HEK293 (cell line): ENCODE measurements at regions not wholly inside any gene's neighbourhood (a gene's known extent, or its start where the extent isn't known, plus 50 kb on each side); places are given as distances from the start of the nearest gene placed in this dataset.

Experiments
- ATF2 ChIP-seq: fragments of 450-650 bp; formaldehyde crosslinking; IDR thresholded peaks from 2 replicates; pipeline ENCODE4 v1.5.1; 2016; ENCODE audit warnings: missing biosample characterization, missing genetic modification characterization, low read depth
- KLF10 ChIP-seq: fragments of 450-650 bp; IDR thresholded peaks from 2 replicates; pipeline ENCODE4 v1.5.1; 2018; ENCODE audit warnings: missing biosample characterization, mild to moderate bottlenecking, missing genetic modification characterization
- REST ChIP-seq: fragments of 450-650 bp; formaldehyde crosslinking; IDR thresholded peaks from 2 replicates; pipeline ENCODE4 v1.5.1; 2016; ENCODE audit warnings: missing biosample characterization, missing genetic modification characterization
- ZNF501 ChIP-seq: fragments of 450-650 bp; formaldehyde crosslinking; IDR thresholded peaks from 2 replicates; pipeline ENCODE4 v1.5.1; 2016; ENCODE audit warnings: missing biosample characterization, missing genetic modification characterization
- TF ChIP-seq, protein P1 (sequence below): fragments of 450-650 bp; formaldehyde crosslinking; IDR thresholded peaks from 2 replicates; pipeline ENCODE4 v1.5.1; 2016; ENCODE audit warnings: missing biosample characterization, missing genetic modification characterization
- TF ChIP-seq, protein P2 (sequence below): fragments of 450-650 bp; formaldehyde crosslinking; conservative IDR thresholded peaks from 2 replicates; pipeline ENCODE4 v1.5.1; 2016; ENCODE audit warnings: low read depth, missing biosample characterization, missing genetic modification characterization

DNA sequence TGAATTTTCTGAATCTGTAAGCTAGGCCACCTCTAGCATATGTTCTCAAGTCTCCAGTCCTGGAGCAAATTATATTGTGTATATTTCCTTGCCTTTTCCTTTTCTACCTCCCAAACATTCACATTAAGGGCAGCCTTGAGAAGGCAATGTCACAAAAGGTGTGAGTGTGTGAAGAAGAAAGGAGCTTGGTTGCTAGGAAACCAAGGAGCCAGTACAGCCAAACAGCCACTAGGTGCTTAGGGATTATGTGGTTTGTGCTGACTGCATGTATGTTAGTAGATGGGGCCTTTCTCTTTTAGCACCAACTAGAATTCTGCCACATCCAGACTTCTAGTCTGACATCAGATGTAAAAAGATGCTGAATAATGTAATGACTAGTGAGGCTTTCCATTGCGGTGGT lies 118.8 kb upstream of the DAZL start:
- TF ChIP-seq REST (tag by site-specific recombination), result no peak
- TF ChIP-seq ZNF501 (tag by site-specific recombination), result no peak
- TF ChIP-seq, protein P1, sequence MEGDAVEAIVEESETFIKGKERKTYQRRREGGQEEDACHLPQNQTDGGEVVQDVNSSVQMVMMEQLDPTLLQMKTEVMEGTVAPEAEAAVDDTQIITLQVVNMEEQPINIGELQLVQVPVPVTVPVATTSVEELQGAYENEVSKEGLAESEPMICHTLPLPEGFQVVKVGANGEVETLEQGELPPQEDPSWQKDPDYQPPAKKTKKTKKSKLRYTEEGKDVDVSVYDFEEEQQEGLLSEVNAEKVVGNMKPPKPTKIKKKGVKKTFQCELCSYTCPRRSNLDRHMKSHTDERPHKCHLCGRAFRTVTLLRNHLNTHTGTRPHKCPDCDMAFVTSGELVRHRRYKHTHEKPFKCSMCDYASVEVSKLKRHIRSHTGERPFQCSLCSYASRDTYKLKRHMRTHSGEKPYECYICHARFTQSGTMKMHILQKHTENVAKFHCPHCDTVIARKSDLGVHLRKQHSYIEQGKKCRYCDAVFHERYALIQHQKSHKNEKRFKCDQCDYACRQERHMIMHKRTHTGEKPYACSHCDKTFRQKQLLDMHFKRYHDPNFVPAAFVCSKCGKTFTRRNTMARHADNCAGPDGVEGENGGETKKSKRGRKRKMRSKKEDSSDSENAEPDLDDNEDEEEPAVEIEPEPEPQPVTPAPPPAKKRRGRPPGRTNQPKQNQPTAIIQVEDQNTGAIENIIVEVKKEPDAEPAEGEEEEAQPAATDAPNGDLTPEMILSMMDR (tag by site-specific recombination), result no peak
- no peak for TF ChIP-seq ATF2 (tag by site-specific recombination)
- TF ChIP-seq KLF10 (tag by site-specific recombination), result no peak
- TF ChIP-seq, protein P2, sequence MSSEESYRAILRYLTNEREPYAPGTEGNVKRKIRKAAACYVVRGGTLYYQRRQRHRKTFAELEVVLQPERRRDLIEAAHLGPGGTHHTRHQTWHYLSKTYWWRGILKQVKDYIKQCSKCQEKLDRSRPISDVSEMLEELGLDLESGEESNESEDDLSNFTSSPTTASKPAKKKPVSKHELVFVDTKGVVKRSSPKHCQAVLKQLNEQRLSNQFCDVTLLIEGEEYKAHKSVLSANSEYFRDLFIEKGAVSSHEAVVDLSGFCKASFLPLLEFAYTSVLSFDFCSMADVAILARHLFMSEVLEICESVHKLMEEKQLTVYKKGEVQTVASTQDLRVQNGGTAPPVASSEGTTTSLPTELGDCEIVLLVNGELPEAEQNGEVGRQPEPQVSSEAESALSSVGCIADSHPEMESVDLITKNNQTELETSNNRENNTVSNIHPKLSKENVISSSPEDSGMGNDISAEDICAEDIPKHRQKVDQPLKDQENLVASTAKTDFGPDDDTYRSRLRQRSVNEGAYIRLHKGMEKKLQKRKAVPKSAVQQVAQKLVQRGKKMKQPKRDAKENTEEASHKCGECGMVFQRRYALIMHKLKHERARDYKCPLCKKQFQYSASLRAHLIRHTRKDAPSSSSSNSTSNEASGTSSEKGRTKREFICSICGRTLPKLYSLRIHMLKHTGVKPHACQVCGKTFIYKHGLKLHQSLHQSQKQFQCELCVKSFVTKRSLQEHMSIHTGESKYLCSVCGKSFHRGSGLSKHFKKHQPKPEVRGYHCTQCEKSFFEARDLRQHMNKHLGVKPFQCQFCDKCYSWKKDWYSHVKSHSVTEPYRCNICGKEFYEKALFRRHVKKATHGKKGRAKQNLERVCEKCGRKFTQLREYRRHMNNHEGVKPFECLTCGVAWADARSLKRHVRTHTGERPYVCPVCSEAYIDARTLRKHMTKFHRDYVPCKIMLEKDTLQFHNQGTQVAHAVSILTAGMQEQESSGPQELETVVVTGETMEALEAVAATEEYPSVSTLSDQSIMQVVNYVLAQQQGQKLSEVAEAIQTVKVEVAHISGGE (tag by site-specific recombination), result no peak
